ENCODE measurements at regions not wholly inside any gene's neighbourhood (a gene's known extent, or its start where the extent isn't known, plus 50 kb on each side); places are given as distances from the start of the nearest gene placed in this dataset.

DNA sequence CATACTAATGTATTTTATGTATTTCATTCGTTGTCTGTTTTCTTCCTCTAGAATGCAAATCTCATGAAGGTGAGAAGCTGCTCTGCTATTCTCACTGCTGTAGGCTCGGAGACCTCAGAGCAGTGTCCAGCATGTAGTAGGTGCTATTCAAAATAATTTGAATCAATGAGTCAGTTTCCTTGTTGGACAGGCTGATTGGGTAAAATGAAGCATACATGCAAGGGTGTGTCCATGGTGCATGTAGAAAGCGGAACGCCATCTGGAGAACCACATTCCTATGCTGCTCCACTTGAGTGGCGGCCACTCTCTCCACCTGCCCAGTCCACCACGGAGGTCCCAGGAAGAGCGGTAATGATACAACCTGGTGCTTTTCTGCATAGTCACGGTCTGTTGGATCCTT lies 412.1 kb downstream of the QKI start:
- Histone ChIP-seq H3K36me3 (ENCODE audit: insufficient read depth, low read length) (no peaks in the 10 kb centered on the region), H3K9me3 (ENCODE audit: low read length) (peaks cover 2% of the 10 kb centered on the region), H2AFZ (ENCODE audit: low read depth, low read length) (no peak overlapping the region), H3K4me1 (ENCODE audit: insufficient read depth, low read length) (peaks cover 13% of the 10 kb centered on the region), H3K27me3 (ENCODE audit: insufficient read depth, low read length) (no peaks in the 10 kb centered on the region), H3K4me3 (ENCODE audit: low read length) (no peak overlapping the region)

DNA sequence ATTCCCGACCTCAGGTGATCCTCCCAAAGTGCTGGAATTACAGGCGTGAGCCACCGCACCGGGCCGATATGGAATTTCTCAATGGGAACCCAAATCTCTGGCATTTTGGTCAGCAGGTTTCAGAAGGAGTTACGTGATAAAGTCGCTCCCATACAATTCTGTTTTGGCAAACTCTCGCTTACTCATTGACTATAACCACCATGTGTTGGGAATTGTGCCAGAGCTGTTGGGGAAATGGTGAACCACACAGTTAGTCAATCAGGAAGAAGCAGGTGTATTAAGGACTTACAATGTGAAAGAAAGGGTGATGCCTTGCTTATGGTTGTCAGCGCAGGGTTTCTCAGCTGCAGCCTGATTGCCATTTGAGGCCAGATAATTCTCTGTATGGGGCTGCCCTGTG lies 410.5 kb downstream of the QKI start:
- Histone ChIP-seq H3K9me3 (ENCODE audit: low read length) (no peaks in the 10 kb centered on the region), H3K27me3 (ENCODE audit: insufficient read depth, low read length) (no peaks in the 10 kb centered on the region), H3K4me1 (ENCODE audit: insufficient read depth, low read length) (peaks cover 13% of the 10 kb centered on the region), H3K4me3 (ENCODE audit: low read length) (no peak overlapping the region), H3K36me3 (ENCODE audit: insufficient read depth, low read length) (no peaks in the 10 kb centered on the region), H2AFZ (ENCODE audit: low read depth, low read length) (no peak overlapping the region)

DNA sequence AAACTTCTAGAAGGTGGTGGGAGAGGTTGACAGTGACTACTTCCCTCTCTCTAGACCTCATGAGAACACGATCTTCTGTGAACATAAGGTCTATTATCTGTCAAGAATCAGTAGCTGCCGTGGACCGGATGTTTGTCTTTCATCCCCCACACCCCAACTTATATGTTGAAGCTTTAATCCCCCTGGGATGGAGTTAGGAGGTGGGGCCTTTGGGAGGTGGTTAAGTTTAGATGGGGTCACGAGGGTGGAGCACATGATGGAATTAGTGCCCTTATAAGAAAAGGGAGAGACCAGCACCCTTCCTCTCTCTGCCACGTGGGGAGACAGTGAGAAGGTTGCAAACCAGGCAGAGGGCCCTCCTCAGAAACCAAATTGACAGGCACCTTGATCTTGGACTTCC lies 409.1 kb downstream of the QKI start:
- Histone ChIP-seq H2AFZ (ENCODE audit: low read depth, low read length) (no peak overlapping the region), H3K36me3 (ENCODE audit: insufficient read depth, low read length) (no peaks in the 10 kb centered on the region), H3K27me3 (ENCODE audit: insufficient read depth, low read length) (no peaks in the 10 kb centered on the region), H3K9me3 (ENCODE audit: low read length) (no peaks in the 10 kb centered on the region), H3K4me1 (ENCODE audit: insufficient read depth, low read length) (peaks cover 8% of the 10 kb centered on the region), H3K4me3 (ENCODE audit: low read length) (no peak overlapping the region)

DNA sequence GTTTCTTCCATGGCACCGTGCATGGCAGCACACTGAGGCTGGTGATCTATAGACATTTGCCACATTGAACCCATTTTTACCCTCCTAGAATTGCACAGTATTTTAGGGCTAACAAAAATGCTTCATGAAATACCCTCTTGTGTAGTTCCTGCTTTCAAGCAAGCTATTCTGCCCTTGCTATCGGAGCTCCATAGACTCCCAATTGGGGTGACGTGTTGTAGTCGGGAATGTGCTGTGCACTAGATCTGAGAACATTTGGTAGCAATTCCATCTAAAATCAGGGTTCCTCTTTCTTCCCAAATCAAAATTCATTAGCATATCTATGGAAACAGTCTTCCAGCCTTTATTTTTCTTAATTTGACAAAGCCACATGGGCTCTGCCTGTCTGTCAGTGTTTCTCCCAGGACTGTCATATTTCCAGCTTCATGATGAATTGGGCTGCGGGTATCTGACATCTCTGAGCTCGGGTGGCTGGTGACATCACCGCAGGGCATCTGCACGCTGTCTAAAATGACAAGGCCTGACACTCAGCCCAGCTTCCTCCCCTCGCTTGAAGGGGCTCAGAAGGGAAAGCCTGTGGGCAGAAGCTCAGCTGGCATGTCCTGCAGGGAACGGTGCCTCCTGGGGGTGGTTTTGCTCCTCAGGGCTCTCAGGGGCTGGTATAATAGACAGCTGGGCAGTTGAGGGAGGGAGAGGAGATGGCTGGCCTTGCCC lies 406.4 kb downstream of the QKI start:
- Histone ChIP-seq H2AFZ (ENCODE audit: low read depth, low read length) (no peak overlapping the region), H3K36me3 (ENCODE audit: insufficient read depth, low read length) (no peaks in the 10 kb centered on the region), H3K4me3 (ENCODE audit: low read length) (no peak overlapping the region), H3K4me1 (ENCODE audit: insufficient read depth, low read length) (no peaks in the 10 kb centered on the region), H3K27me3 (ENCODE audit: insufficient read depth, low read length) (no peaks in the 10 kb centered on the region), H3K9me3 (ENCODE audit: low read length) (no peaks in the 10 kb centered on the region)

DNA sequence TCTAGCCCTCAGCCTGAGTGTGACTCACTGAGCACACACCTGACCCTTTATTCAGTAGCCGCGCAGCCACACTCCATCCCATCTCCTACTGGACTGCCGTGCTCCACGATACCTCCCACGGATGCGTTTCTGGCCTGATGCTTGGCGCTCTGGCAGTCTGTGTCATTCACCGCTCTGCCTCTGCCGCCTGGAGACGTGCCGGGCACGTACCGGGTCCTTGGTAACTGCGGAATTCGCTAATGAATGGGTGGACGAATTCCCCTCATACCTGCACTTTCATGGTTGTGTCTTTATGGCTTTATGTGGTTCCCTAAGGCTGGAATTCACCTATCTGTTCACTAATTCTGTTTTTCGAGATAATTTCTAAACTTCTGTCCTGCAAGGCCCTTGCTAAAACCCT lies 405.7 kb downstream of the QKI start:
- H2AFZ ChIP-seq (ENCODE audit: low read depth, low read length) = no peak overlapping the region
- H3K4me1 ChIP-seq (ENCODE audit: insufficient read depth, low read length) = peaks cover 1% of the 10 kb centered on the region
- H3K4me3 ChIP-seq (ENCODE audit: low read length) = no peak overlapping the region
- no peaks in the 10 kb centered on the region for H3K27me3 ChIP-seq (ENCODE audit: insufficient read depth, low read length)
- no peaks in the 10 kb centered on the region for H3K9me3 ChIP-seq (ENCODE audit: low read length)
- no peaks in the 10 kb centered on the region for H3K36me3 ChIP-seq (ENCODE audit: insufficient read depth, low read length)

DNA sequence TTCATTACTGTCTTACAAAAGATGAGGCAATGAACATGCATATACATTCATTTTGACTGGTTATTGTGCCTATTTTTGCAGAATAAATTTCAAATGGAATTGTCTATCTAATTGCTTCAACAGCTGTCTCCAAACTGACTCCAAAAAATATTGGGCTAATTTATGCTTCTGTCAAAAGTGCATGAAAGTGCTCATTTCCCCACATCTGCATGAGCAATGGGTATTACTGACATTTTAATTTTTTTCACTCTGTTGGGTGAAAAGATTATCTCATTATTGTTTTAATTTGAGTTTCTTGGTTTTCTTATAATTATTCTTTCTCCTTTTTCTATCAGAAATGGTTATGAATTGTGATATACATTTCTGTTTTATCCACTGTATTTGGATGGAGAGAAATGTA lies 404.2 kb downstream of the QKI start:
- peaks cover 6% of the 10 kb centered on the region for H3K4me1 ChIP-seq (ENCODE audit: insufficient read depth, low read length)
- no peaks in the 10 kb centered on the region for H3K9me3 ChIP-seq (ENCODE audit: low read length)
- no peak overlapping the region for H2AFZ ChIP-seq (ENCODE audit: low read depth, low read length)
- H3K27me3 ChIP-seq (ENCODE audit: insufficient read depth, low read length) = no peaks in the 10 kb centered on the region
- H3K4me3 ChIP-seq (ENCODE audit: low read length) = no peak overlapping the region
- H3K36me3 ChIP-seq (ENCODE audit: insufficient read depth, low read length) = no peaks in the 10 kb centered on the region

DNA sequence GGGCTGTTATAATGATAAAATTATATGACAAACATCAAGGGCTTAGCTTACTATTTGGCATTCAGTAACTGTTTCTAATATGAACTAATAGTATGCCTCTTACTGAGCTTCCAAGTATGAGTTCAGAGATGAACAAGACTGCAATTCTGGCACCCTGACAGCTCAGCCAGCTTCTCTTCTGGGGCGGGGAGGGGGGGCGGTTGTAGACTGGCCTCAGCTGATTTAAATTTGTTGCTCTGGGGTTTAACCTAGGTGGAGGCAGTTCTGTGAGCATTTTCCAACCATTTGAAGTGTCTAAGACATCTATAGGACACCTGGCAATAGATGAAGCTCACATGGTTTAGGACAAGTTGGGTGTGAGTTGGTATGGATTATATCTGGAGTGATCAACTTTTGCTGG lies 401.9 kb downstream of the QKI start:
- no peak overlapping the region for H2AFZ ChIP-seq (ENCODE audit: low read depth, low read length)
- no peaks in the 10 kb centered on the region for H3K36me3 ChIP-seq (ENCODE audit: insufficient read depth, low read length)
- no peaks in the 10 kb centered on the region for H3K27me3 ChIP-seq (ENCODE audit: insufficient read depth, low read length)
- peaks cover 6% of the 10 kb centered on the region for H3K4me1 ChIP-seq (ENCODE audit: insufficient read depth, low read length)
- H3K4me3 ChIP-seq (ENCODE audit: low read length) = no peak overlapping the region
- no peaks in the 10 kb centered on the region for H3K9me3 ChIP-seq (ENCODE audit: low read length)

DNA sequence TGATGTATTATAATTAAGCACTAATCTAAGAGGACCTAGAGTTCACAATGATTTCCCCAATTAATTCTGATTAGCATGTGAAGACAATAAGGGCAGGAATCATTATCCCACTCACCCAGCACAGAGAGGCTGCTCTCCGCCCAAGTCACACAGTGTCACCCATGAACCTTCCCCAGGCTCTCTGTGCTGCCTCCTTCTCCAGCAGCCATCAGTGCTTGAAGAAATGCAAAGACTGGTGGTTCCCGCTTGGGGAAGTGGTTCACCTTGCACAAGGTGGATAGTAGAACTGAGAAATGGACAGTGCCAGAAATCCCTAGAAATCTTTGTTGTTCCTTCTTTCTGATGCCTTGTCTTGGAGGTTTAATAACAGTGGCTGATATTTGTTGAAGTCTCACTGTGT lies 401.3 kb downstream of the QKI start:
- Histone ChIP-seq H3K27me3 (ENCODE audit: insufficient read depth, low read length) (no peaks in the 10 kb centered on the region), H3K36me3 (ENCODE audit: insufficient read depth, low read length) (no peaks in the 10 kb centered on the region), H2AFZ (ENCODE audit: low read depth, low read length) (no peak overlapping the region), H3K4me1 (ENCODE audit: insufficient read depth, low read length) (peaks cover 6% of the 10 kb centered on the region), H3K9me3 (ENCODE audit: low read length) (no peaks in the 10 kb centered on the region), H3K4me3 (ENCODE audit: low read length) (no peak overlapping the region)

DNA sequence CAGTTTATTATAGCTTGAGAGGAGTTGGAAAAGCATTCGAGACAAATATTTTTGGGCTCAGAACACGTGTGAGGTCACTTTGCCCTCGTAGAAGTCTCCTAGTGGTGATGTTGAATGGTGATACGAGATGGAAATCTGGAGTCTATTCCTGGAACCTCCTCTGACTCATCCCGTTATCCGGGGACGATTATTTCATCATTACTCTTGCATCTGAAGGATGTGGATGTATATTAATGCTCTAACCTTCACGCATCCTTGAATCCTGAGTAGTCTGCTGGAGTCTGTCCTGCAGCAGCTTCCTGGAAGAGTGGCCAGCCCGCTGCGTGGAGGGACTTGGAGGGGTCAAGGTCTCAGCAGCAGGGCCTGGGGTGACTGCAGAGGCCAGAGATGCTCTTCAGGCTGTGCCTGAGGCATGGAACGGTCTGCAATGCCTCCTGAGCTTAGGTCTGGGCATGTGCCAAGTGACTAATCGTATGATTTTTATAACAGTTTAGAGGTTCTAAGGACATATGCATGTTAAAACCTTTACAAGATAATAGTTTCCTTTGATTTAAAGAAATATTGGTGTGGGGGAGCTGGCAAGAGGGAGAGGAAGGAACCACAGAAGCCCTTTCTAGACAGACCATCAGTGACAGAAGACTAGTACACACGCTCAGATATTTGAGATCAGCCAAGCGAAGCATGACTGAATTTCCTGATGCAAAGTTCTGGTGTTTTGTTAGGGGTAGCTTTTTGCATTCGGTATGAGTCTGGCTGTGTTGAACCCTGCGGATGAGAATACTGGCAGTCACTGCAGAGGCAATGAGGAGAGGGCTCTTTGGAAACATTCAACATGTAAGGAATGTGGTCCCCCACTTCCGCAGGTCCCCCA lies 400.2 kb downstream of the QKI start:
- no peak overlapping the region for H3K4me3 ChIP-seq (ENCODE audit: low read length)

DNA sequence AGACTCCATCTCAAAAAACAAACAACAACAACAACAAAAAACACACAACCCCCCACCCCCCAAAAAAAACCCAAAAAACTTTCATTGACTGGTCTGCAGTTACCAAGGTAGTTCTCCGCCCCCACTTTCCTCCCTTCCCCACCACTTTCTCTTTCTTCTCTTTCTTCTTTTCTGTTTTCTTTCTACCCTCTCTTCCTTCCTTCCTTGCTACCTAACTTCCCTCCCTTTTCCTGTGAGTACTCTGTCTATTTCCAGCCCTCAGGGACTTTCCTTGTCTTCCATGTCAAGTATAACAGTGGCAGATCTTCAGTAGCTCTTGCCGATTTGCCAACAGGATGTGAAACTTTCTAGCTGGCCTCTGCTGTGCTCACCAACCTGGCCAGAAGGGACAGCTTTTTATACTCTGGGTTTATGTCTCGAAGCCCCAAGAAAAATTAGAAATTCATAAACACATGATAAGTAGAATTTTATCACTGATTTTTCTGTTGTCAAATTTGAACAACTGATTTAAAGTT lies 399.5 kb downstream of the QKI start:
- Histone ChIP-seq H2AFZ (ENCODE audit: low read depth, low read length) (no peak overlapping the region), H3K27me3 (ENCODE audit: insufficient read depth, low read length) (no peaks in the 10 kb centered on the region), H3K4me3 (ENCODE audit: low read length) (no peak overlapping the region), H3K4me1 (ENCODE audit: insufficient read depth, low read length) (peaks cover 13% of the 10 kb centered on the region), H3K36me3 (ENCODE audit: insufficient read depth, low read length) (no peaks in the 10 kb centered on the region), H3K9me3 (ENCODE audit: low read length) (no peaks in the 10 kb centered on the region)

More for the DNA sequence above, 400.2 kb downstream of the QKI start:
- no peaks in the 10 kb centered on the region for H3K9me3 ChIP-seq (ENCODE audit: low read length)
- H2AFZ ChIP-seq (ENCODE audit: low read depth, low read length) = no peak overlapping the region
- H3K36me3 ChIP-seq (ENCODE audit: insufficient read depth, low read length) = no peaks in the 10 kb centered on the region
- H3K4me1 ChIP-seq (ENCODE audit: insufficient read depth, low read length) = peaks cover 6% of the 10 kb centered on the region
- no peaks in the 10 kb centered on the region for H3K27me3 ChIP-seq (ENCODE audit: insufficient read depth, low read length)

DNA sequence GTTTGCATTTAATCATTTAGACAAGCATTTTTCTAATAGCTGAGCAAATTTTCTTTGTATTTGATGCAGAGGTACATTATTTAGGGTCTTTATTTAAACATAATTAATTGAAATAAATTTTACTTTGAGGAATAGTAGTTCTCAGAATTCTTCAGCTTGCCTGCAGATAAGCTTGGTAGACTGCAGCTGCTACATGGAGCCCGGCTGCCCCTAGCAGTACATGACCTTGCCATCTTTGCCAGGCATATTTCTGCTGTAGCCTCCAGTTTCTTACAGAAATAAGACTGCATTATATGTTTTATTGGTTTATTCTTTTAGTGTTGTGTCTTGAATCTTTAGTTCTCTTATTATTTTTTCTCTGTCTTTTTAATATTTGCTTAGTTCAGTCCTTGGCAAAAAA lies 396.8 kb downstream of the QKI start:
- H3K9me3 ChIP-seq (ENCODE audit: low read length) = no peaks in the 10 kb centered on the region
- H3K4me3 ChIP-seq (ENCODE audit: low read length) = no peak overlapping the region
- no peak overlapping the region for H2AFZ ChIP-seq (ENCODE audit: low read depth, low read length)
- peaks cover 18% of the 10 kb centered on the region for H3K4me1 ChIP-seq (ENCODE audit: insufficient read depth, low read length)
- H3K36me3 ChIP-seq (ENCODE audit: insufficient read depth, low read length) = no peaks in the 10 kb centered on the region
- H3K27me3 ChIP-seq (ENCODE audit: insufficient read depth, low read length) = no peaks in the 10 kb centered on the region

DNA sequence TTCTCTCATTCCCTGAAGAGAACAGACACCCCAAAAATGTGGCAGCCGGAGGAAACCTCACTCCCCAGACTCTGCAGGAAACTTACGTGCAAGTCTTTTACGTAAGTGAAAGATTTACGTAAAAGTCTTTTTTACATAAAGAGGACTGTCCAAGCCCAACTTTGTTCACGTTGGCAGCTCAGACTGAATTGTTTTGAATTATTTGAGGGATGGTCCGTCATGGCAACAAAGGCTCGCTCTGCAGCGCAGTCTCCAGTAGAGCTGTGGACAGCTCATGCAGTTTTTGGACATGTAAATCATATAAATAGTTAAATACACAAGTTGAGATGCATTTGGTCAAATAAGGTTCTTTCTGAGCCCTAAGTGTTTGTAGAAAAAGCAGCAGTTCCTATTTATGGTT lies 394.8 kb downstream of the QKI start:
- no peak overlapping the region for H2AFZ ChIP-seq (ENCODE audit: low read depth, low read length)
- H3K4me1 ChIP-seq (ENCODE audit: insufficient read depth, low read length) = peaks cover 12% of the 10 kb centered on the region
- H3K36me3 ChIP-seq (ENCODE audit: insufficient read depth, low read length) = no peaks in the 10 kb centered on the region
- H3K4me3 ChIP-seq (ENCODE audit: low read length) = no peak overlapping the region
- no peaks in the 10 kb centered on the region for H3K27me3 ChIP-seq (ENCODE audit: insufficient read depth, low read length)
- H3K9me3 ChIP-seq (ENCODE audit: low read length) = no peaks in the 10 kb centered on the region

DNA sequence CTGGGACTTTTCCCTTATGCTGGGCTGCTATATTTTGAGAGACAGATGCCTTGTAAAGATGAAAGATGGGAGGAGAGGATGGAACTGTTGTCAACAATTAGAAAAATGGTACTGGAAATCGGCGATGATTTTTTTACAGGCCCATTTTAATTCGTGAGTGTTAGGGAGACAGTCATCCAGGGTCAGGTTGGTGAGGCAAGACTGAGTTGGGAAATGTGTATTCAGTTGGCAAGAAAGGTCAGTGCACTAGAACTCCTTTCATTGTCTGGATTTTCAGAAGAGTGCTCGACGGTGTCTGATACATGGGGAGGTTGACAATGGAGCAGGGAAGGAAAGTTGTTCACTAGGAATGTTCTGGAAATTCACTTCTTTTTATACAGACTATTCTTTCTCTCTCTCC lies 394.4 kb downstream of the QKI start:
- no peaks in the 10 kb centered on the region for H3K36me3 ChIP-seq (ENCODE audit: insufficient read depth, low read length)
- peaks cover 12% of the 10 kb centered on the region for H3K4me1 ChIP-seq (ENCODE audit: insufficient read depth, low read length)
- no peaks in the 10 kb centered on the region for H3K27me3 ChIP-seq (ENCODE audit: insufficient read depth, low read length)
- no peak overlapping the region for H2AFZ ChIP-seq (ENCODE audit: low read depth, low read length)
- no peaks in the 10 kb centered on the region for H3K9me3 ChIP-seq (ENCODE audit: low read length)
- H3K4me3 ChIP-seq (ENCODE audit: low read length) = no peak overlapping the region

Data from neuron (in vitro differentiated cells).